Cardiac fibroblast (primary cell): ENCODE measurements at regions not wholly inside any gene's neighbourhood (a gene's known extent, or its start where the extent isn't known, plus 50 kb on each side); places are given as distances from the start of the nearest gene placed in this dataset.

Experiments
- DNase-seq, 2 donors: peaks; one replicate each; pipeline versions ENCODE4 v3.0.0 to v3.0.0-alpha.2; 2010; ENCODE audit warnings: low read depth in 2 of 2
- H3K4me3 ChIP-seq, 2 donors: replicated peaks in 1 of 2; 1 replicate in 1 of 2; 2 replicates in 1 of 2; pipeline ENCODE4 v1.5.1; 2011; ENCODE audit warnings: low read depth in 2 of 2, low read length in 2 of 2, mild to moderate bottlenecking in 2 of 2, moderate library complexity in 1 of 2
- TF ChIP-seq, protein P1 (sequence below): IDR thresholded peaks from one replicate; pipeline ENCODE4 v1.5.1; 2011; ENCODE audit warnings: low read depth, mild to moderate bottlenecking, low read length, inconsistent platforms

DNA sequence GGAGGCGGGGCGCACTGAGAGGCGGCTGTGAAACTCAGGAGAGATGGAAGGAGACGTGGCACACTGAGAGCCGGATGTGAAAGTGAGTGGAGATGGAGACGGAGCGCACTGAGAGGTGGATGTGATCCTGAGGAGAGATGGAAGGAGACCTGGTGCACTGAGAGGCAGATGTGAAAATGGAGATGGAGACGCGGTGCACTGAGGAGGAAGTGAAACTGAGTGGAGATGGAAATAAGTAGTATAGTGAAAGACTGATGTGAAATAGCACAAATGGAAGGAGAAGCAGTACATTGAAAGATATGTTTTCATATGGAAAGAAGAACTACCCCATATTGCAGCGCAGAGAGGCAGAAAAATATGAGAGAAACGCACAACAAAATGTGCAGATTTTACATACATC lies 281.6 kb upstream of the RGPD4 start:
- no peak for DNase-seq
- H3K4me3 ChIP-seq = no peak overlapping the region
- TF ChIP-seq, protein P1, sequence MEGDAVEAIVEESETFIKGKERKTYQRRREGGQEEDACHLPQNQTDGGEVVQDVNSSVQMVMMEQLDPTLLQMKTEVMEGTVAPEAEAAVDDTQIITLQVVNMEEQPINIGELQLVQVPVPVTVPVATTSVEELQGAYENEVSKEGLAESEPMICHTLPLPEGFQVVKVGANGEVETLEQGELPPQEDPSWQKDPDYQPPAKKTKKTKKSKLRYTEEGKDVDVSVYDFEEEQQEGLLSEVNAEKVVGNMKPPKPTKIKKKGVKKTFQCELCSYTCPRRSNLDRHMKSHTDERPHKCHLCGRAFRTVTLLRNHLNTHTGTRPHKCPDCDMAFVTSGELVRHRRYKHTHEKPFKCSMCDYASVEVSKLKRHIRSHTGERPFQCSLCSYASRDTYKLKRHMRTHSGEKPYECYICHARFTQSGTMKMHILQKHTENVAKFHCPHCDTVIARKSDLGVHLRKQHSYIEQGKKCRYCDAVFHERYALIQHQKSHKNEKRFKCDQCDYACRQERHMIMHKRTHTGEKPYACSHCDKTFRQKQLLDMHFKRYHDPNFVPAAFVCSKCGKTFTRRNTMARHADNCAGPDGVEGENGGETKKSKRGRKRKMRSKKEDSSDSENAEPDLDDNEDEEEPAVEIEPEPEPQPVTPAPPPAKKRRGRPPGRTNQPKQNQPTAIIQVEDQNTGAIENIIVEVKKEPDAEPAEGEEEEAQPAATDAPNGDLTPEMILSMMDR = no peak

DNA sequence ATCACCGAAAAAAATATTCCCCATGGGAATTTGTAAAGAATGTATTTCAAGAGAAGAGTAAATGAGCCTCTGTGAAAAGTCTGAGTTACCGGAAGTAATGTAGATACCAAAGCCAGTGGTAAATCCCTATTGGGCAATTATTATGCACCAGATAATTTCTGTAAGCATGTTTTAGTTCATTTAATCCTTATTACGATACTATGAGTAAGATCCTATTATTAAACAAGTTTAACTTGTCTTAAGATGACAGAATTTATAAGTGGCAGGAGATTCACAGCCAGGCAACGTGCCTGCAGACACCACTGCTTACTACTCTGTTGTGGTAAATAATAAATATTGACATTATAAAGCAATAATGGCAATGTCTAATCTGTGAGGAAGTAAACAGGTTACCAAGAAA lies 280.8 kb upstream of the RGPD4 start:
- peak; percentile 9 to 47 for DNase-seq

DNA sequence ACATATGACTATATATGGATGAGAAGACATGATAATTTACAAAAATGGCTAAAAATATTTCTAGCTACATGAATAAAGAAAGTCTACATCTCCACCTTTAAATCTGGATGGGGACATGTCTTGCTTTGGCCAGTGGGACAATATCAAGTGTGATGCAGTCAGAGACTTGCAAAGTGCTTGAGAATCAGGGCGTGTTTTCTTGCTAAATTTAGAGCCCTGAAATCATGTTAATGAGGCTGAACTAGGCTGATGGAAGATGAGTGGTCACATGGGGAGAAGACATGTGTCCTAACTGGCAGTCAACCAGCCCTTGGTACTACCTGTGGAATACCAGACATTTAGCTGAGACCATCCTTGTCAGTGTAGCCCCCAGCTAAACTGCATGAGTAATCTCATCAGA lies 278.5 kb upstream of the RGPD4 start:
- DNase-seq = no peak
- TF ChIP-seq, protein P1 = no peak
- no peak overlapping the region for H3K4me3 ChIP-seq

More for the DNA sequence above, 280.8 kb upstream of the RGPD4 start:
- H3K4me3 ChIP-seq = no peak overlapping the region
- TF ChIP-seq, protein P1 = no peak

DNA sequence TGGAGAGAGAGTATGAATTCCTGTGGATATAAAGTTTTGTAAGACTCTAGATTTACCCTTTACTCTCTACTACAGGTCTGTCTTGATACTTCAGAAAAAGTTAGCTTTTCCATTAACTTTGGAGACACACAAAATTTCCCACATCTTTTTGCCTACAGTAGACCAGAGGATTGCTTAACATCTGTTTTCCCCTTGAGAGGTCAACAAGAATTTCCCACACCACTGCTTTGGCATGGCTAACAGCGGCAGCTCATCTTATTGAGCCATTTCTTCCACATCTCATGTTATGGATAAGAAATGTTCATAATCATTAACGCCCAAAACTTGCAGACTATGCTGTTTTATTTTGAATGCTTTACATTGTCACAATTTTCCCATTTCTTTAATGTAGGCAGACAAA lies 273.6 kb upstream of the RGPD4 start:
- DNase-seq = peak in 1 of 2 donors; percentile 34
- no peak overlapping the region for H3K4me3 ChIP-seq
- TF ChIP-seq, protein P1 = no peak

DNA sequence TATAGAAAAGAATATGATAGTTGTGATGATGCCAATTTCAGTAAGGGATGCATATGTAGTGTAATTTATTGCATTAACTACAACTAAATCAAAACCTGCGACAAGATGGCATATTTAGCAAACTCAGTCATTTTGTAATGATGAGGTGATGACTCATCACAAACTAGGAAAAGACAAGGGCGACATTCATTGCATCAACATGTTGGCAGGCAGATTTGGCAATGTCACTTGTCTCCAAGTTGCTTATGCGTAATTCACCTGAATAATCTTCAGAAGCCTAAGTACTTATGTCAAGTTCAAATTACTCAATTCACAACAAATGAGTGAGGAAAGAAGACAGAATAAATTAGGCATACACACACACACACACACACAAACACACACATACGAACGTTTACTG lies 273.2 kb upstream of the RGPD4 start:
- no peak overlapping the region for H3K4me3 ChIP-seq
- peak; percentile 42 to 58 for DNase-seq
- TF ChIP-seq, protein P1 = no peak

DNA sequence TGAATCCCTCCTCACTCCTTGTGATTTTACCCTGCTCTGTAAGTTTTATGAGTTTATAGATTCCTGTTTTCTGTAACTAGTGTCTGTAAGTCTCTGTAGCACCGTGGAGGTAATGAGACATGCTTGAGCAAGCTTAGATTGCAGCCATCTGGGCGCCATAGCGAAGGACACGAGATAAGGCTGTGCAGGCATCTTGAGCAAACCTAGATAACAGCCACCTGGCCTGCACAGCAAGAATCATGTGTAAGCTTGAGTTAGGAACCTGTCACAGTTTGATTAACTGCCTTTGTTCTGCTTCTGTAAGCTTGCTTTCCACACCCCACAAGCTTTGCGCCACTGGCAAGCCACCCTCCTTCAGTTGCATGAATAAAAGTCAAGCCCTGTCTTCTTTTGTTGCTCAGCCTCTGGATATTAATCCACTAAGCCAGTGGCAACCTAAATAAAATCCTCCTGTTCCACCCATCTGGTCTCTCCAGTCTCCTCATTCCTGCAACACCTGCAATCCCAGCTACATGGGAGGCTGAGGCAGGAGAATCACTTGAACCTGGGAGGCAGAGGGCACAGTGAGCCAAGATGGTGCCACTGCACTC lies 270.6 kb upstream of the RGPD4 start:
- no peak for DNase-seq
- H3K4me3 ChIP-seq = no peak overlapping the region
- TF ChIP-seq, protein P1 = no peak

DNA sequence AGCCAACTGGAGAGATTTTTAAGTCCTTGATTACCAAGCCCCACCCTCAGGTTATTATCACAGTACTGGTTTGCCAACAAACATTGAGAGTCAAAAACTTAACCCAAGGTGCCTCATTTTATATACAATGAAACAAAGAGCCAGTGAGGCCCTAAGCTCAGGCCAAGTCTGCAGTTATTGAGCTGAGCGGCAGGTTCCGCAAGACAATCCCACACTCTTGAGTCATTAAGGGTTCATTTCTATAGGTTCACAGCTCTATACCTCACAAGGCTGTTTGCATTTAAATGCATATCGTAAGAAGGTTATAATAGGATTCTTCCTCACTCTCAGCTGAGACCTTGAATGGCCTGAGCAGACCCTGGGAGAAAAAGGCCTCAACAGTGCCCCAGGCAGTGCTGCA lies 268.4 kb upstream of the RGPD4 start:
- no peak overlapping the region for H3K4me3 ChIP-seq
- DNase-seq = no peak
- TF ChIP-seq, protein P1 = no peak
